ENCODE measurements at regions not wholly inside any gene's neighbourhood (a gene's known extent, or its start where the extent isn't known, plus 50 kb on each side); places are given as distances from the start of the nearest gene placed in this dataset.

- TF ChIP-seq, protein P1, sequence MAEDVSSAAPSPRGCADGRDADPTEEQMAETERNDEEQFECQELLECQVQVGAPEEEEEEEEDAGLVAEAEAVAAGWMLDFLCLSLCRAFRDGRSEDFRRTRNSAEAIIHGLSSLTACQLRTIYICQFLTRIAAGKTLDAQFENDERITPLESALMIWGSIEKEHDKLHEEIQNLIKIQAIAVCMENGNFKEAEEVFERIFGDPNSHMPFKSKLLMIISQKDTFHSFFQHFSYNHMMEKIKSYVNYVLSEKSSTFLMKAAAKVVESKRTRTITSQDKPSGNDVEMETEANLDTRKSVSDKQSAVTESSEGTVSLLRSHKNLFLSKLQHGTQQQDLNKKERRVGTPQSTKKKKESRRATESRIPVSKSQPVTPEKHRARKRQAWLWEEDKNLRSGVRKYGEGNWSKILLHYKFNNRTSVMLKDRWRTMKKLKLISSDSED (CRISPR knock-in tag; IDR thresholded peaks at IDR 0.05), result no peak
- TF ChIP-seq ZNF790 (CRISPR knock-in tag; IDR thresholded peaks at IDR 0.05; ENCODE audit: borderline replicate concordance), result no peak
- no peak for TF ChIP-seq DDIT3 (CRISPR knock-in tag; IDR thresholded peaks at IDR 0.05)
- no peak for TF ChIP-seq IKZF4 (CRISPR knock-in tag; IDR thresholded peaks at IDR 0.05; ENCODE audit: borderline replicate concordance, low read depth, not compliant biosample characterization)
- TF ChIP-seq POLR2A (IDR thresholded peaks at IDR 0.05; ENCODE audit: insufficient read depth in 1 of 2, low read depth in 2 of 2, low read length in 2 of 2), result no peak
- no peak for TF ChIP-seq MEF2D (CRISPR knock-in tag; IDR thresholded peaks at IDR 0.05)
- TF ChIP-seq, protein P2, sequence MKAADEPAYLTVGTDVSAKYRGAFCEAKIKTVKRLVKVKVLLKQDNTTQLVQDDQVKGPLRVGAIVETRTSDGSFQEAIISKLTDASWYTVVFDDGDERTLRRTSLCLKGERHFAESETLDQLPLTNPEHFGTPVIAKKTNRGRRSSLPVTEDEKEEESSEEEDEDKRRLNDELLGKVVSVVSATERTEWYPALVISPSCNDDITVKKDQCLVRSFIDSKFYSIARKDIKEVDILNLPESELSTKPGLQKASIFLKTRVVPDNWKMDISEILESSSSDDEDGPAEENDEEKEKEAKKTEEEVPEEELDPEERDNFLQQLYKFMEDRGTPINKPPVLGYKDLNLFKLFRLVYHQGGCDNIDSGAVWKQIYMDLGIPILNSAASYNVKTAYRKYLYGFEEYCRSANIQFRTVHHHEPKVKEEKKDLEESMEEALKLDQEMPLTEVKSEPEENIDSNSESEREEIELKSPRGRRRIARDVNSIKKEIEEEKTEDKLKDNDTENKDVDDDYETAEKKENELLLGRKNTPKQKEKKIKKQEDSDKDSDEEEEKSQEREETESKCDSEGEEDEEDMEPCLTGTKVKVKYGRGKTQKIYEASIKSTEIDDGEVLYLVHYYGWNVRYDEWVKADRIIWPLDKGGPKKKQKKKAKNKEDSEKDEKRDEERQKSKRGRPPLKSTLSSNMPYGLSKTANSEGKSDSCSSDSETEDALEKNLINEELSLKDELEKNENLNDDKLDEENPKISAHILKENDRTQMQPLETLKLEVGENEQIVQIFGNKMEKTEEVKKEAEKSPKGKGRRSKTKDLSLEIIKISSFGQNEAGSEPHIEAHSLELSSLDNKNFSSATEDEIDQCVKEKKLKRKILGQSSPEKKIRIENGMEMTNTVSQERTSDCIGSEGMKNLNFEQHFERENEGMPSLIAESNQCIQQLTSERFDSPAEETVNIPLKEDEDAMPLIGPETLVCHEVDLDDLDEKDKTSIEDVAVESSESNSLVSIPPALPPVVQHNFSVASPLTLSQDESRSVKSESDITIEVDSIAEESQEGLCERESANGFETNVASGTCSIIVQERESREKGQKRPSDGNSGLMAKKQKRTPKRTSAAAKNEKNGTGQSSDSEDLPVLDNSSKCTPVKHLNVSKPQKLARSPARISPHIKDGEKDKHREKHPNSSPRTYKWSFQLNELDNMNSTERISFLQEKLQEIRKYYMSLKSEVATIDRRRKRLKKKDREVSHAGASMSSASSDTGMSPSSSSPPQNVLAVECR (CRISPR knock-in tag; IDR thresholded peaks at IDR 0.05; ENCODE audit: borderline replicate concordance), result no peak
- no peak for TF ChIP-seq ZNF720 (CRISPR knock-in tag; IDR thresholded peaks at IDR 0.05)
- no peak for TF ChIP-seq NBN (conservative IDR thresholded peaks at IDR 0.05)
- no peak for TF ChIP-seq MAZ (IDR thresholded peaks at IDR 0.05; ENCODE audit: borderline replicate concordance, low read depth, low read length)
- no peak for TF ChIP-seq MAZ (CRISPR knock-in tag; IDR thresholded peaks at IDR 0.05; ENCODE audit: low read depth)
Measured at GRCh38 chr14:87230726-87231125, 762.3 kb downstream of the GALC start.
